HCT116 (cell line): ENCODE measurements at regions not wholly inside any gene's neighbourhood (a gene's known extent, or its start where the extent isn't known, plus 50 kb on each side); places are given as distances from the start of the nearest gene placed in this dataset.

ENCODE experiments used
- ATAC-seq: fragments of 200-7000 bp; cut with Tn5 transposase; 2 replicates; pipeline ENCODE4 v1.9.1; 2020; ENCODE audit warnings: mild to moderate bottlenecking, moderate library complexity
- BruUV-seq: library from RNA; stranded (reverse); fragments of 400-500 nt; replicated peaks from 2 replicates; lab custom pipeline; 2021; lab: Mats Ljungman, UMichigan
- CTCF ChIA-PET: fragments of 300-600 bp; sonication (Branson Sonifier 250); formaldehyde crosslinking; loops from one replicate; lab custom pipeline; 2021; ENCODE audit warnings: antibody characterized with exemption; lab: Charles Lee
- POLR2A ChIA-PET: fragments of 300-600, 350-600 bp; sonication (Branson Sonifier 250); formaldehyde crosslinking; loops from one replicate; lab custom pipeline; 2021; ENCODE audit warnings: antibody characterized with exemption; lab: Charles Lee
- RAD21 ChIA-PET, 2 experiments: fragments of 300-600 bp; sonication (Branson Sonifier 250); formaldehyde crosslinking; loops; one replicate each; lab custom pipeline; 2023; ENCODE audit warnings: low total read pairs in 2 of 2; ENCODE audit not compliant: uncharacterized antibody in 2 of 2, unreplicated experiment in 2 of 2, low non-redundant PET in 1 of 2; lab: Charles Lee
- DNase-seq: peaks from one replicate; pipeline ENCODE4 v3.0.0-alpha.2; 2010; ENCODE audit warnings: low read depth, low spot score
- H2AFZ ChIP-seq: fragments of 200-600 bp; shearing (Covaris generic), sonication (generic); 2 replicates; pipeline ENCODE4 v1.6.1; 2017; ENCODE audit warnings: low read depth, mixed run types, mixed read lengths, antibody characterized with exemption, low read length; ENCODE audit not compliant: poor library complexity, severe bottlenecking
- H3K27ac ChIP-seq: 2 replicates; pipeline ENCODE4 v1.5.1; 2012; ENCODE audit warnings: low read depth, low read length
- H3K27me3 ChIP-seq: fragments of 200-600 bp; sonication (generic); 2 replicates; pipeline ENCODE4 v1.6.1; 2016; ENCODE audit warnings: mixed run types, low read length, mixed read lengths; ENCODE audit not compliant: insufficient read depth
- H3K36me3 ChIP-seq, 2 experiments: fragments of 200-500 bp in 1 of 2; fragments of 200-600 bp in 1 of 2; sonication (Bioruptor generic) in 1 of 2; sonication (generic) in 1 of 2; 2 replicates each; pipeline versions ENCODE4 v1.5.1 to v1.6.1; 2014 to 2016; ENCODE audit warnings: low read length in 2 of 2, inconsistent platforms in 1 of 2, mixed read lengths in 1 of 2, mixed run types in 1 of 2; ENCODE audit not compliant: insufficient read depth in 2 of 2, control insufficient read depth in 1 of 2
- H3K4me1 ChIP-seq, 2 experiments: fragments of 200-600 bp in 1 of 2; sonication (generic) in 1 of 2; 2 replicates each; pipeline versions ENCODE4 v1.5.1 to v1.6.1; 2012 to 2017; ENCODE audit warnings: low read length in 2 of 2, inconsistent platforms in 1 of 2, mild to moderate bottlenecking in 1 of 2, mixed read lengths in 1 of 2, mixed run types in 1 of 2, moderate library complexity in 1 of 2; ENCODE audit not compliant: insufficient read depth in 2 of 2, control insufficient read depth in 1 of 2
- H3K4me2 ChIP-seq: fragments of 200-600 bp; sonication (generic); 2 replicates; pipeline ENCODE4 v1.6.1; 2017; ENCODE audit warnings: mixed run types, low read length, mixed read lengths
- H3K4me3 ChIP-seq, 2 experiments: fragments of 200-600 bp in 1 of 2; sonication (generic) in 1 of 2; replicated peaks in 1 of 2; 2 replicates each; pipeline ENCODE4 v1.5.1; 2011 to 2016; ENCODE audit warnings: low read length in 2 of 2, control low read depth in 1 of 2, low read depth in 1 of 2, mild to moderate bottlenecking in 1 of 2, mixed read lengths in 1 of 2, mixed run types in 1 of 2
- H3K79me2 ChIP-seq: fragments of 200-600 bp; sonication (generic); 2 replicates; pipeline ENCODE4 v1.6.1; 2017; ENCODE audit warnings: mild to moderate bottlenecking, mixed run types, low read length, moderate library complexity, mixed read lengths; ENCODE audit not compliant: insufficient read depth
- H3K9ac ChIP-seq: fragments of 200-600 bp; sonication (generic); 2 replicates; pipeline ENCODE4 v1.6.1; 2016; ENCODE audit warnings: low read length, mixed read lengths
- H3K9me2 ChIP-seq: fragments of 200-600 bp; sonication (generic), shearing (Covaris generic); 2 replicates; pipeline ENCODE4 v1.6.1; 2017; ENCODE audit warnings: mixed run types, mild to moderate bottlenecking, moderate library complexity; ENCODE audit not compliant: insufficient read depth
- H3K9me3 ChIP-seq, 2 experiments: fragments of 200-500 bp in 1 of 2; fragments of 200-600 bp in 1 of 2; sonication (Bioruptor generic) in 1 of 2; sonication (generic) in 1 of 2; 2 replicates each; pipeline ENCODE4 v1.6.1; 2014 to 2017; ENCODE audit warnings: low read length in 2 of 2, mixed read lengths in 2 of 2, inconsistent platforms in 1 of 2, low read depth in 1 of 2, mild to moderate bottlenecking in 1 of 2, mixed run types in 1 of 2, moderate library complexity in 1 of 2; ENCODE audit not compliant: control insufficient read depth in 1 of 2, insufficient read depth in 1 of 2
- H4K20me1 ChIP-seq: fragments of 200-600 bp; sonication (generic), shearing (Covaris generic); 2 replicates; pipeline ENCODE4 v1.6.1; 2017; ENCODE audit warnings: mixed run types, mild to moderate bottlenecking, moderate library complexity; ENCODE audit not compliant: insufficient read depth
- CTCF ChIP-seq, 3 experiments: fragments of 200-600 bp in 1 of 3; sonication (generic) in 1 of 3; IDR thresholded peaks in 2 of 3; conservative IDR thresholded peaks in 1 of 3; 2 replicates each; pipeline ENCODE4 v1.5.1; 2012 to 2017; ENCODE audit warnings: low read depth in 2 of 3, low read length in 2 of 3, antibody characterized with exemption in 1 of 3, borderline replicate concordance in 1 of 3, control low read depth in 1 of 3, mild to moderate bottlenecking in 1 of 3, mixed read lengths in 1 of 3, mixed run types in 1 of 3, moderate library complexity in 1 of 3; ENCODE audit not compliant: insufficient read depth in 1 of 3
- JUND ChIP-seq: IDR thresholded peaks from 2 replicates; pipeline ENCODE4 v1.6.1; 2012
- POLR2A ChIP-seq: IDR thresholded peaks from 2 replicates; pipeline ENCODE4 v1.7.0; 2011; ENCODE audit warnings: borderline replicate concordance; ENCODE audit not compliant: insufficient read depth, insufficient read length; ENCODE audit errors: extremely low read depth
- SP1 ChIP-seq: IDR thresholded peaks from 2 replicates; pipeline ENCODE4 v1.6.1; 2012; ENCODE audit warnings: low read depth
- TCF7L2 ChIP-seq: IDR thresholded peaks from 2 replicates; pipeline ENCODE4 v1.7.0; 2011; ENCODE audit warnings: borderline replicate concordance, inconsistent platforms; ENCODE audit not compliant: insufficient read depth, insufficient read length; ENCODE audit errors: extremely low read depth
- ZBTB33 ChIP-seq: IDR thresholded peaks from 2 replicates; pipeline ENCODE4 v1.6.1; 2011; ENCODE audit warnings: mild to moderate bottlenecking, low read length, moderate library complexity; ENCODE audit not compliant: insufficient replicate concordance; ENCODE audit errors: extremely low read depth
- ZFX ChIP-seq: fragments of 450-650 bp; IDR thresholded peaks from 2 replicates; pipeline ENCODE4 v1.6.1; 2017
- intact Hi-C: fragments of 100-400 bp; cut with micrococcal nuclease; formaldehyde crosslinking; loops from 2 replicates; pipeline ENCODE4 v1.10.0; 2022

GRCh38 chr6:92942549-92942948, 476.8 kb downstream of the EPHA7 start:
- Histone ChIP-seq H3K9me2 (no peaks in the 10 kb centered on the region), H3K9me3 (peaks cover 0 to 8% of the 10 kb centered on the region in 2 experiments; a peak in 2 of 4 replicates), H3K4me2 (no peak overlapping the region), H3K27me3 (no peaks in the 10 kb centered on the region), H3K27ac (no peak overlapping the region), H3K36me3 (no peaks in the 10 kb centered on the region), H4K20me1 (no peaks in the 10 kb centered on the region), H3K4me3 (no peak overlapping the region), H2AFZ (no peak overlapping the region), H3K9ac (no peak overlapping the region), H3K79me2 (no peaks in the 10 kb centered on the region), H3K4me1 (no peaks in the 10 kb centered on the region)
- ATAC-seq (no peak), DNase-seq (no peak)
- TF ChIP-seq JUND, result no peak
- no peak for TF ChIP-seq SP1
- no peak for TF ChIP-seq ZBTB33
- no TSS peak for BruUV-seq
- POLR2A ChIA-PET, result no interaction called here
- RAD21 ChIA-PET, result no interaction called here
- CTCF ChIA-PET, result no interaction called here
- intact Hi-C loops, result no loop called here

- no peak overlapping the region for H3K9ac ChIP-seq
- no peak overlapping the region for H2AFZ ChIP-seq
- no peak overlapping the region for H3K4me3 ChIP-seq
- ChIA-PET RAD21 (no interaction called here), POLR2A (no interaction called here), CTCF (no interaction called here)
- no peaks in the 10 kb centered on the region for H3K27me3 ChIP-seq
- no peak overlapping the region for H3K4me2 ChIP-seq
- no peak for DNase-seq
- no peaks in the 10 kb centered on the region for H4K20me1 ChIP-seq
- no peaks in the 10 kb centered on the region for H3K4me1 ChIP-seq
- no peak overlapping the region for H3K27ac ChIP-seq
- intact Hi-C loops, result no loop called here
- ATAC-seq, result no peak
- H3K79me2 ChIP-seq, result no peaks in the 10 kb centered on the region
- no peaks in the 10 kb centered on the region for H3K36me3 ChIP-seq
- TF ChIP-seq CTCF (IDR thresholded peaks at IDR 0.05 in 2 of 3, conservative IDR thresholded peaks at IDR 0.05 in 1 of 3; ENCODE audit: borderline replicate concordance in 1 of 3, insufficient read depth in 1 of 3, low read depth in 2 of 3, low read length in 2 of 3) (no peak), POLR2A (no peak), TCF7L2 (no peak), SP1 (no peak), ZFX (no peak)
- no peaks in the 10 kb centered on the region for H3K9me2 ChIP-seq
- BruUV-seq, result no TSS peak
- H3K9me3 ChIP-seq, result peaks cover 0 to 24% of the 10 kb centered on the region in 2 experiments; a peak in 2 of 4 replicates
Measured at GRCh38 chr6:92934625-92935024, 484.7 kb downstream of the EPHA7 start.
